HEK293 (cell line): ENCODE measurements at regions not wholly inside any gene's neighbourhood (a gene's known extent, or its start where the extent isn't known, plus 50 kb on each side); places are given as distances from the start of the nearest gene placed in this dataset.
A peak's percentile ranks its signal among the peaks of the same experiment; 100 is the strongest.

Experiments used
- CTCF ChIA-PET: fragments of 350-600 bp; formaldehyde crosslinking; extraction: SDS; loops from one replicate; lab custom pipeline; 2021; ENCODE audit warnings: antibody characterized with exemption; lab: Yijun Ruan, JAX
- POLR2A ChIA-PET: fragments of 300-600 bp; formaldehyde crosslinking; extraction: SDS; loops from one replicate; lab custom pipeline; 2020; ENCODE audit warnings: antibody characterized with exemption, inconsistent platforms; lab: Yijun Ruan, JAX
- H3K27ac ChIP-seq: fragments of 200-500 bp; sonication (Bioruptor generic); 2 replicates; pipeline ENCODE4 v1.5.1; 2014; ENCODE audit warnings: low read depth, low read length, control low read depth, inconsistent platforms; ENCODE audit errors: extremely low read depth
- H3K36me3 ChIP-seq, 2 experiments: fragments of 200-500 bp in 1 of 2; sonication (Bioruptor generic) in 1 of 2; 1 replicate in 1 of 2; 2 replicates in 1 of 2; pipeline ENCODE4 v1.5.1; 2014 to 2017; ENCODE audit warnings: inconsistent platforms in 2 of 2, low read length in 2 of 2; ENCODE audit not compliant: control insufficient read depth in 2 of 2, insufficient read depth in 1 of 2
- H3K4me1 ChIP-seq: fragments of 200-500 bp; sonication (Bioruptor generic); 2 replicates; pipeline ENCODE4 v1.5.1; 2014; ENCODE audit warnings: mild to moderate bottlenecking, low read length, inconsistent platforms; ENCODE audit not compliant: control insufficient read depth, insufficient read depth
- H3K4me3 ChIP-seq: 2 replicates; pipeline ENCODE4 v1.5.1; 2011; ENCODE audit warnings: low read depth, mild to moderate bottlenecking, control low read depth, low read length, moderate library complexity
- H3K9me3 ChIP-seq: fragments of 200-500 bp; sonication (Bioruptor generic); 2 replicates; pipeline ENCODE4 v1.5.1; 2014; ENCODE audit warnings: low read depth, low read length, inconsistent platforms; ENCODE audit not compliant: control insufficient read depth, insufficient read depth
- HOXC10 ChIP-seq: sonication (generic); formaldehyde crosslinking; IDR thresholded peaks from 2 replicates; pipeline ENCODE4 v1.8.1; 2023; ENCODE audit warnings: mild to moderate bottlenecking, missing genetic modification reagents
- KLF9 ChIP-seq: fragments of 450-650 bp; formaldehyde crosslinking; IDR thresholded peaks from 2 replicates; pipeline ENCODE4 v1.5.1; 2016; ENCODE audit warnings: missing biosample characterization, missing genetic modification characterization, low read depth
- RBAK ChIP-seq: fragments of 450-650 bp; formaldehyde crosslinking; IDR thresholded peaks from 2 replicates; pipeline ENCODE4 v1.5.1; 2016; ENCODE audit warnings: missing biosample characterization, missing genetic modification characterization
- SP2 ChIP-seq: fragments of 450-650 bp; formaldehyde crosslinking; IDR thresholded peaks from 2 replicates; pipeline ENCODE4 v1.5.1; 2016; ENCODE audit warnings: missing biosample characterization, missing genetic modification characterization
- ZIC2 ChIP-seq: fragments of 450-650 bp; formaldehyde crosslinking; IDR thresholded peaks from 2 replicates; pipeline ENCODE4 v1.5.1; 2016; ENCODE audit warnings: missing biosample characterization, missing genetic modification characterization
- ZNF133 ChIP-seq: fragments of 450-650 bp; formaldehyde crosslinking; IDR thresholded peaks from 2 replicates; pipeline ENCODE4 v1.5.1; 2016; ENCODE audit warnings: missing biosample characterization, missing genetic modification characterization
- ZNF202 ChIP-seq: fragments of 450-650 bp; formaldehyde crosslinking; IDR thresholded peaks from 2 replicates; pipeline ENCODE4 v1.5.1; 2016; ENCODE audit warnings: missing biosample characterization, missing genetic modification characterization, borderline replicate concordance
- ZNF248 ChIP-seq: fragments of 450-650 bp; formaldehyde crosslinking; IDR thresholded peaks from 2 replicates; pipeline ENCODE4 v1.5.1; 2017; ENCODE audit warnings: missing biosample characterization, missing genetic modification characterization
- ZNF350 ChIP-seq: fragments of 450-650 bp; formaldehyde crosslinking; IDR thresholded peaks from 2 replicates; pipeline ENCODE4 v1.5.0; 2017; ENCODE audit warnings: missing biosample characterization, mild to moderate bottlenecking, missing genetic modification characterization
- ZNF433 ChIP-seq: fragments of 450-650 bp; formaldehyde crosslinking; IDR thresholded peaks from 2 replicates; pipeline ENCODE4 v1.5.1; 2016; ENCODE audit warnings: missing biosample characterization, missing genetic modification characterization, low read depth
- ZNF530 ChIP-seq: fragments of 450-650 bp; formaldehyde crosslinking; IDR thresholded peaks from 2 replicates; pipeline ENCODE4 v1.5.1; 2016; ENCODE audit warnings: low read depth, missing biosample characterization, missing genetic modification characterization
- TF ChIP-seq, protein P1 (sequence below): fragments of 450-650 bp; formaldehyde crosslinking; IDR thresholded peaks from 2 replicates; pipeline ENCODE4 v1.5.1; 2016; ENCODE audit warnings: missing biosample characterization, missing genetic modification characterization
- TF ChIP-seq, protein P2 (sequence below): fragments of 450-650 bp; formaldehyde crosslinking; IDR thresholded peaks from 2 replicates; pipeline ENCODE4 v1.5.1; 2016; ENCODE audit warnings: missing biosample characterization, missing genetic modification characterization
- TF ChIP-seq, protein P3 (sequence below): fragments of 450-650 bp; formaldehyde crosslinking; conservative IDR thresholded peaks from 2 replicates; pipeline ENCODE4 v1.5.1; 2016; ENCODE audit warnings: low read depth, missing biosample characterization, missing genetic modification characterization

DNA sequence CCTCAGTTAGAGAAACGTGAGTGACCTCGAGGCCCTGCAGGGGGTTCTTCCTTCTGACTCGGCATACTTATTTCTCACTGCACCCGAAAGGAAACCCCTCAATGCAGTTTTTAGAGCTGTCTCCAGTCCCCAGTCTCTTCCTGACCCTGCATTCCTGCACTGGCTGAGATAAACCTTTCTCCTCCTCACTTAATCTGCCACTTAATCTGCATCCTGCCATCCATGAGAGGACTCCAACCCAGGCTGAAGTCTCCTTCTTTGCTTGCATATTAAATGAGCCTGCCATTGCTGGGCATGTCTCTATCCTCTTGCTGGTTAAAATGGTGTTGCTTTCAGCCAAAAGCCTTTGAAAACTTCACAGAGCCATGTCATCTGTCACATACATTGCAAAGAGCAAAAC is 125.6 kb upstream of the GATA6 start:
- Histone ChIP-seq H3K27ac (no peak overlapping the region), H3K4me3 (no peak overlapping the region), H3K36me3 (no peaks in the 10 kb centered on the region), H3K4me1 (no peaks in the 10 kb centered on the region)
- ChIA-PET POLR2A (no interaction called here), CTCF (interaction anchor here (0.6 kb wide), 1 partner anchor 100 kb away, joined by 3 read pairs; no protein-coding TSS in a partner anchor)
- TF ChIP-seq ZNF433 (tag by site-specific recombination) = no peak
- no peak for TF ChIP-seq HOXC10 (CRISPR knock-in tag)
- no peak for TF ChIP-seq ZNF133 (tag by site-specific recombination)
- TF ChIP-seq, protein P1, sequence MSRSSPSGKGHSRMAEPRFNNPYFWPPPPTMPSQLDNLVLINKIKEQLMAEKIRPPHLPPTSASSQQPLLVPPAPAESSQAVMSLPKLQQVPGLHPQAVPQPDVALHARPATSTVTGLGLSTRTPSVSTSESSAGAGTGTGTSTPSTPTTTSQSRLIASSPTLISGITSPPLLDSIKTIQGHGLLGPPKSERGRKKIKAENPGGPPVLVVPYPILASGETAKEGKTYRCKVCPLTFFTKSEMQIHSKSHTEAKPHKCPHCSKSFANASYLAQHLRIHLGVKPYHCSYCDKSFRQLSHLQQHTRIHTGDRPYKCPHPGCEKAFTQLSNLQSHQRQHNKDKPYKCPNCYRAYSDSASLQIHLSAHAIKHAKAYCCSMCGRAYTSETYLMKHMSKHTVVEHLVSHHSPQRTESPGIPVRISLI = no peak
- TF ChIP-seq, all 188 proteins: peak for 0
- no peaks in the 10 kb centered on the region for H3K9me3 ChIP-seq

DNA sequence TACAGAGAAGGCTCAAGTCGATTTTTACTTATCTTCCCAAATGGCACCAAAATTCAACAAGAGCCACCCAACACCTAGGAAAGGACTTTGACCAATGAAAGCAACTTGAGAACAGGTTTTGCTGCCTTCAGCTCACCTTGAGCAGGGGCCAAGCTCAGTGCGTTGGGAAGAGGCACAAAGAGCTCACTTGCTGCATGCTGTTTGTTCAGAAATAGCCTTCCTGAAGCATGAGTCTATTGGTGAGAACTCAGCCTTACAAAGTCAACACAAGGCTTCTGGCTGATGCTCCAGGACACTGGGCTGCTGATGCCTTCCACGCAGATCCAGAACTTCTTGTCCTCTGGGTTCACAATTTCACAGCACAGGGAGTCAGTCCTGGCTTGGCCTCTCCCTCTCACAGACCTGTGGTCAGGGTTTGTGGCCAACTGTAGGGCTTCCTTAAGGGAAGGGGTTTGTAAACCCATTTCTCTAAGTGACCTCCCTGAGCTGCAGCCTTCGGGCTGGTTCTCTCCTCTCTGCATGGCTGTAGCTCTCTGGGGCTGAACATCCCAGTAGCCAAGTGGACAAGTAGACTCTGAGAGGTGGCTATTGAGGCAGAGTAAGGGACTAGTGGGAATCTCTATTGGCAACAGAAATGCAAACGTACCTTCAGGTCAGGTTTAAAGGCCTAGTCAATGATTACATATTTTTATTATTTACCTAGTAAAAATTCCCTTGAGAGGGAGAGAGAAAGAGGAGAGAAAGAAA is 124.7 kb upstream of the GATA6 start:
- CTCF ChIA-PET = interaction anchor here (0.6 to 1.3 kb wide), 3 partner anchors 45 to 99 kb away, joined by 3 to 5 read pairs (median 3); no protein-coding TSS in a partner anchor
- no peak overlapping the region for H3K27ac ChIP-seq
- POLR2A ChIA-PET = no interaction called here

DNA sequence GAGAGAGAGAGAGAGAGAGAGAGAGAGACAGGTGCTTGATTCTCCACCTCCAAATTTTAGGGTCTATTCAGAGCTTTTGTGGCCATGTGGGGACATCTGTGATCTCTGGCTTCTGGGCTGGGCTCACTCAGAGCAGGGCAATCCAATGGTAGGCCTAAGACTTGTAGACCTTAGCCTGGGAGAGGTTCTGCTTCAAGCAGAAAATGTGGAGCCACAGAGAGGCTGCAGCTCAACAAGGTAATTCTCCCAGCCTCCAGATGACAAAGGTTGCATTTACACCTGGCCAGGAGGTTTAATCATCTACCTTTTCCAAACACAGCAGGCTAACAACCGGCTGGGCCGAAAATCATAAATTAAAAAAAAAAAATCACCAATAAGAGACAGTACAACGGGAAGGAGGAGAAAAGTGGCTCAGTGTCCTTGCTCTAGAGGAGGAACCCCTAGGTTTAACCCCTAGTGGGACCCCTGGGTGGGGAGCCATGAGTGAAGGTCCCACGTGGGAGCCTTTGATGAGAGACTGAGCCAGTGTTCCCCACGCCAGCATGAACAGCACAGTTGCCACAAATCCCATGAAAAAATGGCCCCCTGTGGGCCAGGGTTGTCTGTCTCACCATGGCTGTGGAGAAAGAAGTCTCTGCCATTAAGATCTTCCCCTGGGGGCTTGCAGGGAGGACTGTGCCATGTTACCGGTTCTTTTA is 124.0 kb upstream of the GATA6 start:
- H3K4me1 ChIP-seq = no peaks in the 10 kb centered on the region
- no peaks in the 10 kb centered on the region for H3K9me3 ChIP-seq
- H3K36me3 ChIP-seq = no peaks in the 10 kb centered on the region
- ChIA-PET CTCF (interaction anchor here (0.5 to 1.3 kb wide), 4 partner anchors 26 to 368 kb away, joined by 3 to 5 read pairs (median 4); no protein-coding TSS in a partner anchor), POLR2A (no interaction called here)
- no peak overlapping the region for H3K4me3 ChIP-seq
- H3K27ac ChIP-seq = no peak overlapping the region
- no peak for TF ChIP-seq ZNF248 (tag by site-specific recombination)
- TF ChIP-seq ZIC2 (tag by site-specific recombination) = 0 out of 2 replicates have a peak, but pooled peaks have one; percentile 9

More for the DNA sequence above, 124.7 kb upstream of the GATA6 start:
- no peak for TF ChIP-seq ZNF202 (tag by site-specific recombination)
- no peak for TF ChIP-seq SP2 (tag by site-specific recombination)
- TF ChIP-seq KLF9 (tag by site-specific recombination) = no peak
- TF ChIP-seq, protein P2, sequence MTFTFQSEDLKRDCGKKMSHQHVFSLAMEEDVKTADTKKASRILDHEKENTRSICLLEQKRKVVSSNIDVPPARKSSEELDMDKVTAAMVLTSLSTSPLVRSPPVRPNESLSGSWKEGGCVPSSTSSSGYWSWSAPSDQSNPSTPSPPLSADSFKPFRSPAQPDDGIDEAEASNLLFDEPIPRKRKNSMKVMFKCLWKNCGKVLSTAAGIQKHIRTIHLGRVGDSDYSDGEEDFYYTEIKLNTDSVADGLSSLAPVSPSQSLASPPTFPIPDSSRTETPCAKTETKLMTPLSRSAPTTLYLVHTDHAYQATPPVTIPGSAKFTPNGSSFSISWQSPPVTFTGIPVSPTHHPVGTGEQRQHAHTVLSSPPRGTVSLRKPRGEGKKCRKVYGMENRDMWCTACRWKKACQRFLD (tag by site-specific recombination) = no peak
- TF ChIP-seq RBAK (tag by site-specific recombination) = no peak
- TF ChIP-seq, protein P3, sequence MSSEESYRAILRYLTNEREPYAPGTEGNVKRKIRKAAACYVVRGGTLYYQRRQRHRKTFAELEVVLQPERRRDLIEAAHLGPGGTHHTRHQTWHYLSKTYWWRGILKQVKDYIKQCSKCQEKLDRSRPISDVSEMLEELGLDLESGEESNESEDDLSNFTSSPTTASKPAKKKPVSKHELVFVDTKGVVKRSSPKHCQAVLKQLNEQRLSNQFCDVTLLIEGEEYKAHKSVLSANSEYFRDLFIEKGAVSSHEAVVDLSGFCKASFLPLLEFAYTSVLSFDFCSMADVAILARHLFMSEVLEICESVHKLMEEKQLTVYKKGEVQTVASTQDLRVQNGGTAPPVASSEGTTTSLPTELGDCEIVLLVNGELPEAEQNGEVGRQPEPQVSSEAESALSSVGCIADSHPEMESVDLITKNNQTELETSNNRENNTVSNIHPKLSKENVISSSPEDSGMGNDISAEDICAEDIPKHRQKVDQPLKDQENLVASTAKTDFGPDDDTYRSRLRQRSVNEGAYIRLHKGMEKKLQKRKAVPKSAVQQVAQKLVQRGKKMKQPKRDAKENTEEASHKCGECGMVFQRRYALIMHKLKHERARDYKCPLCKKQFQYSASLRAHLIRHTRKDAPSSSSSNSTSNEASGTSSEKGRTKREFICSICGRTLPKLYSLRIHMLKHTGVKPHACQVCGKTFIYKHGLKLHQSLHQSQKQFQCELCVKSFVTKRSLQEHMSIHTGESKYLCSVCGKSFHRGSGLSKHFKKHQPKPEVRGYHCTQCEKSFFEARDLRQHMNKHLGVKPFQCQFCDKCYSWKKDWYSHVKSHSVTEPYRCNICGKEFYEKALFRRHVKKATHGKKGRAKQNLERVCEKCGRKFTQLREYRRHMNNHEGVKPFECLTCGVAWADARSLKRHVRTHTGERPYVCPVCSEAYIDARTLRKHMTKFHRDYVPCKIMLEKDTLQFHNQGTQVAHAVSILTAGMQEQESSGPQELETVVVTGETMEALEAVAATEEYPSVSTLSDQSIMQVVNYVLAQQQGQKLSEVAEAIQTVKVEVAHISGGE (tag by site-specific recombination) = no peak
- no peak for TF ChIP-seq ZNF530 (tag by site-specific recombination)
- TF ChIP-seq ZNF350 (tag by site-specific recombination) = no peak
- TF ChIP-seq, all 188 proteins: peak for 0
- H3K9me3 ChIP-seq = no peaks in the 10 kb centered on the region
- H3K4me3 ChIP-seq = no peak overlapping the region
- no peaks in the 10 kb centered on the region for H3K4me1 ChIP-seq
- no peaks in the 10 kb centered on the region for H3K36me3 ChIP-seq
